Lower leg skin (tissue), 3 donors: ENCODE measurements at regions not wholly inside any gene's neighbourhood (a gene's known extent, or its start where the extent isn't known, plus 50 kb on each side); places are given as distances from the start of the nearest gene placed in this dataset.

ENCODE experiments used
- POLR2A ChIP-seq, 2 donors: fragments of 450-650 bp; IDR thresholded peaks; one replicate each; pipeline ENCODE4 v1.6.1; 2016 to 2017; ENCODE audit warnings: antibody characterized with exemption in 2 of 2, mild to moderate bottlenecking in 1 of 2, moderate library complexity in 1 of 2
- TF ChIP-seq, protein P1 (sequence below), 3 donors: fragments of 450-650 bp; IDR thresholded peaks; one replicate each; pipeline ENCODE4 v1.5.1; 2016; ENCODE audit warnings: antibody characterized with exemption in 3 of 3, mild to moderate bottlenecking in 3 of 3, moderate library complexity in 2 of 3

DNA sequence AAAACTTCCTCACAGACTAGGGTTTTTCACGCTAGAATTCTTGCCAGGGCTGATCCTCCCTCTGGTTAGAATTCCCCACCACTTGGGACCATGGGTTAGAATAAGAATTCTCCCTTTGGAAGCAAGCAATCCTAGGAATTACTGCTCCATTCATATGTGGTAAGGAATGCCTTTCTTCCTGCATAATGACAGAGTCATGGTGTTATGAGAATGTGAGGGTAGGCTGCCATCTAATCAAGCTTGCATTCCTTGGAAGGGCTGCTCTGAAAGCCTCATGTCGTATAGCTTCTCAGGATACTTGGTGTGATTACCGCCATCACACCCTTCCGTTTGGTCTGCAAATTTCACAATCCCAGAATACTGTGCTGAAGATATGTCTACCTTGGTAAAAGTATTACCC, 1282.4 kb upstream of the PIK3C3 start:
- TF ChIP-seq, protein P1, sequence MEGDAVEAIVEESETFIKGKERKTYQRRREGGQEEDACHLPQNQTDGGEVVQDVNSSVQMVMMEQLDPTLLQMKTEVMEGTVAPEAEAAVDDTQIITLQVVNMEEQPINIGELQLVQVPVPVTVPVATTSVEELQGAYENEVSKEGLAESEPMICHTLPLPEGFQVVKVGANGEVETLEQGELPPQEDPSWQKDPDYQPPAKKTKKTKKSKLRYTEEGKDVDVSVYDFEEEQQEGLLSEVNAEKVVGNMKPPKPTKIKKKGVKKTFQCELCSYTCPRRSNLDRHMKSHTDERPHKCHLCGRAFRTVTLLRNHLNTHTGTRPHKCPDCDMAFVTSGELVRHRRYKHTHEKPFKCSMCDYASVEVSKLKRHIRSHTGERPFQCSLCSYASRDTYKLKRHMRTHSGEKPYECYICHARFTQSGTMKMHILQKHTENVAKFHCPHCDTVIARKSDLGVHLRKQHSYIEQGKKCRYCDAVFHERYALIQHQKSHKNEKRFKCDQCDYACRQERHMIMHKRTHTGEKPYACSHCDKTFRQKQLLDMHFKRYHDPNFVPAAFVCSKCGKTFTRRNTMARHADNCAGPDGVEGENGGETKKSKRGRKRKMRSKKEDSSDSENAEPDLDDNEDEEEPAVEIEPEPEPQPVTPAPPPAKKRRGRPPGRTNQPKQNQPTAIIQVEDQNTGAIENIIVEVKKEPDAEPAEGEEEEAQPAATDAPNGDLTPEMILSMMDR (IDR thresholded peaks at IDR 0.05), result no peak
- TF ChIP-seq POLR2A (IDR thresholded peaks at IDR 0.05), result no peak
